HepG2 (cell line): ENCODE measurements at regions not wholly inside any gene's neighbourhood (a gene's known extent, or its start where the extent isn't known, plus 50 kb on each side); places are given as distances from the start of the nearest gene placed in this dataset.
"Not testable (repeated sequence)": the region's sequence is repeated elsewhere in the genome, so short reads cannot be mapped to it uniquely, and the experiment has no call there.

Source experiments
- ATAC-seq: fragments of 200-7000 bp; cut with Tn5 transposase; 3 replicates; pipeline ENCODE4 v1.9.1; 2020; ENCODE audit warnings: mild to moderate bottlenecking, moderate library complexity
- BruUV-seq: library from RNA; stranded (reverse); fragments of 400-500 nt; replicated peaks from 2 replicates; lab custom pipeline; 2021; lab: Mats Ljungman, UMichigan
- CTCF ChIA-PET: fragments of 300-600 bp; formaldehyde crosslinking; extraction: SDS; loops from one replicate; lab custom pipeline; 2021; ENCODE audit warnings: low total read pairs, inconsistent platforms, low intra/inter-chr PET ratio; lab: Yijun Ruan, JAX
- POLR2A ChIA-PET: fragments of 350-600 bp; sonication (Branson Sonifier 250); formaldehyde crosslinking; loops from one replicate; lab custom pipeline; 2020; ENCODE audit warnings: antibody characterized with exemption, inconsistent platforms; lab: Yijun Ruan, JAX
- DNase-seq: peaks from one replicate; pipeline ENCODE4 v3.0.0-alpha.2; 2015; ENCODE audit warnings: low spot score
- FAIRE-seq: peaks from 3 replicates; lab custom pipeline; 2011; peaks lifted over from hg19 to GRCh38; lab: Jason Lieb, UNC
- H2AFZ ChIP-seq: one replicate; pipeline ENCODE4 v1.6.1; 2011; ENCODE audit warnings: low read length, inconsistent platforms
- H3K27ac ChIP-seq: fragments of 300-600 bp; 3 replicates; pipeline ENCODE4 v1.8.0; 2011; ENCODE audit warnings: mixed run types, mild to moderate bottlenecking, mixed read lengths, low read length, inconsistent platforms; ENCODE audit not compliant: insufficient read depth; ENCODE audit errors: extremely low read length
- H3K27me3 ChIP-seq, 2 experiments: fragments of 200-600 bp in 1 of 2; 2 replicates in 1 of 2; 3 replicates in 1 of 2; pipeline versions ENCODE4 v1.6.0 to v1.8.0; 2011; ENCODE audit warnings: low read length in 2 of 2, mild to moderate bottlenecking in 2 of 2, moderate library complexity in 2 of 2, inconsistent platforms in 1 of 2; ENCODE audit not compliant: insufficient read depth in 2 of 2, control insufficient read depth in 1 of 2
- H3K36me3 ChIP-seq, 2 experiments: fragments of 200-600 bp in 1 of 2; replicated peaks in 1 of 2; 2 replicates in 1 of 2; 3 replicates in 1 of 2; pipeline versions ENCODE4 v1.5.1 to v1.8.0; 2011; ENCODE audit warnings: low read length in 2 of 2, inconsistent platforms in 1 of 2; ENCODE audit not compliant: insufficient read depth in 2 of 2, control insufficient read depth in 1 of 2
- H3K4me1 ChIP-seq: 2 replicates; pipeline ENCODE4 v1.5.1; 2012; ENCODE audit warnings: low read length, inconsistent platforms; ENCODE audit not compliant: insufficient read depth
- H3K4me2 ChIP-seq: 2 replicates; pipeline ENCODE4 v1.6.0; 2011; ENCODE audit warnings: low read depth, low read length, inconsistent platforms
- H3K4me3 ChIP-seq, 3 experiments: fragments of 200-600 bp in 1 of 3; sonication (generic), shearing (Covaris generic) in 1 of 3; replicated peaks in 1 of 3; 2 replicates each; pipeline ENCODE4 v1.5.1; 2011 to 2016; ENCODE audit warnings: low read length in 3 of 3, inconsistent platforms in 2 of 3, low read depth in 2 of 3, mild to moderate bottlenecking in 2 of 3, control low read depth in 1 of 3, mixed read lengths in 1 of 3; ENCODE audit not compliant: insufficient read depth in 1 of 3
- H3K79me2 ChIP-seq: one replicate; pipeline ENCODE4 v1.6.1; 2011; ENCODE audit warnings: low read length, inconsistent platforms; ENCODE audit not compliant: insufficient read depth
- H3K9ac ChIP-seq: 2 replicates; pipeline ENCODE4 v1.6.0; 2011; ENCODE audit warnings: mild to moderate bottlenecking, low read depth, low read length, inconsistent platforms; ENCODE audit not compliant: insufficient read depth
- H3K9me3 ChIP-seq: 2 replicates; pipeline ENCODE4 v1.5.1; 2012; ENCODE audit warnings: mild to moderate bottlenecking, low read length
- H4K20me1 ChIP-seq: 2 replicates; pipeline ENCODE4 v1.6.0; 2011; ENCODE audit warnings: inconsistent platforms, mild to moderate bottlenecking, low read length, moderate library complexity; ENCODE audit not compliant: insufficient read depth
- KMT2B ChIP-seq: IDR thresholded peaks from 2 replicates; pipeline ENCODE4 v1.6.1; 2016; ENCODE audit warnings: missing genetic modification reagents, missing compliant biosample characterization
- MEIS1 ChIP-seq: sonication (generic); formaldehyde crosslinking; IDR thresholded peaks from 2 replicates; pipeline ENCODE4 v1.9.0; 2021; ENCODE audit warnings: mild to moderate bottlenecking, missing genetic modification reagents, moderate library complexity, borderline replicate concordance
- PHF5A ChIP-seq: IDR thresholded peaks from one replicate; pipeline ENCODE4 v1.6.1; 2018; ENCODE audit warnings: low read depth, missing genetic modification reagents; ENCODE audit not compliant: unreplicated experiment
- SYNCRIP ChIP-seq: fragments of 200-400 bp; formaldehyde crosslinking; IDR thresholded peaks from 2 replicates; pipeline ENCODE4 v1.6.1; 2018; ENCODE audit warnings: mild to moderate bottlenecking, low read depth, low read length; ENCODE audit not compliant: insufficient read depth
- ZBTB2 ChIP-seq: sonication (generic); formaldehyde crosslinking; IDR thresholded peaks from 2 replicates; pipeline ENCODE4 v1.8.0; 2022; ENCODE audit warnings: low read depth, missing genetic modification reagents
- ZNF687 ChIP-seq: sonication (generic); formaldehyde crosslinking; IDR thresholded peaks from 2 replicates; pipeline ENCODE4 v1.5.1; 2020; ENCODE audit warnings: mild to moderate bottlenecking, missing genetic modification reagents, moderate library complexity
- WGBS: methylation state at CpG from one replicate; pipeline ENCODE4 v1.1.6; 2017; ENCODE audit warnings: low lambda C conversion rate; 5-methylcytosine and 5-hydroxymethylcytosine counted together
- in situ Hi-C: cut with HindIII; loops from 2 replicates; pipeline ENCODE4 v1.10.0; 2017; ENCODE audit warnings: low pct_unique_long_range_greater_than_20kb; ENCODE audit not compliant: extremely low pct_ligation_motif_present
- intact Hi-C: fragments of 100-400 bp; cut with micrococcal nuclease; formaldehyde crosslinking; loops from one replicate; pipeline ENCODE4 v1.10.0; 2022; ENCODE audit not compliant: unreplicated experiment

- TF ChIP-seq ZBTB2 (no peak), ZNF687 (no peak), PHF5A (CRISPR knock-in tag) (no peak), SYNCRIP (no peak), MEIS1 (CRISPR knock-in tag) (no peak), KMT2B (CRISPR knock-in tag) (no peak)
These were observed 116.1 kb downstream of the PABPC4L start (continued) for GRCh38 chr4:134085496-134085895.

- WGBS = 68% methylated on average over 15 of the region's 15 CpGs
- H3K27me3 ChIP-seq, FAIRE-seq, H3K79me2 ChIP-seq, H3K4me3 ChIP-seq, H3K9me3 ChIP-seq, H3K4me1 ChIP-seq, CTCF ChIA-PET, ATAC-seq, H4K20me1 ChIP-seq, H3K36me3 ChIP-seq, in situ Hi-C loops, DNase-seq, H2AFZ ChIP-seq, H3K4me2 ChIP-seq, H3K9ac ChIP-seq, H3K27ac ChIP-seq, BruUV-seq, POLR2A ChIA-PET: not testable (repeated sequence)
- intact Hi-C loops = loop anchor here (10.0 kb wide), 1 partner anchor 924 kb away; no protein-coding TSS in a partner anchor
These were observed 122.5 kb downstream of the PABPC4L start for GRCh38 chr4:134079085-134079484.
